ENCODE measurements at regions not wholly inside any gene's neighbourhood (a gene's known extent, or its start where the extent isn't known, plus 50 kb on each side); places are given as distances from the start of the nearest gene placed in this dataset.
"Not testable (repeated sequence)": the region's sequence is repeated elsewhere in the genome, so short reads cannot be mapped to it uniquely, and the experiment has no call there.

GRCh38 chr5:173667702-173668101, 51.3 kb upstream of the BOD1 start:
- DNase-seq (ENCODE audit: low spot score): no peak

GRCh38 chr5:173668245-173668800, 51.9 kb upstream of the BOD1 start:
- no peak for DNase-seq (ENCODE audit: low spot score)

- DNase-seq (ENCODE audit: low spot score): no peak
Observed at GRCh38 chr5:173668910-173669309, 52.5 kb upstream of the BOD1 start.

- no peak for DNase-seq (ENCODE audit: low spot score)
Observed at GRCh38 chr5:173669483-173669882, 53.0 kb upstream of the BOD1 start.

- DNase-seq (ENCODE audit: low spot score): no peak
Observed at GRCh38 chr5:173670130-173670651, 53.7 kb upstream of the BOD1 start.

- no peak for DNase-seq (ENCODE audit: low spot score)
Observed at GRCh38 chr5:173670791-173671120, 54.3 kb upstream of the BOD1 start.

- DNase-seq (ENCODE audit: low spot score): no peak
Observed at GRCh38 chr5:173671121-173671949, 54.9 kb upstream of the BOD1 start.

GRCh38 chr5:173672166-173672565, 55.7 kb upstream of the BOD1 start:
- no peak for DNase-seq (ENCODE audit: low spot score)

GRCh38 chr5:173672891-173673290, 56.4 kb upstream of the BOD1 start:
- DNase-seq (ENCODE audit: low spot score): no peak

- no peak for DNase-seq (ENCODE audit: low spot score)
Observed at GRCh38 chr5:173673295-173674101, 57.0 kb upstream of the BOD1 start.

GRCh38 chr5:173675287-173675996, 59.0 kb upstream of the BOD1 start:
- DNase-seq (ENCODE audit: low spot score): no peak

- no peak for DNase-seq (ENCODE audit: low spot score)
Observed at GRCh38 chr5:173676375-173676774, 59.9 kb upstream of the BOD1 start.

GRCh38 chr5:173677125-173677672, 60.7 kb upstream of the BOD1 start:
- DNase-seq (ENCODE audit: low spot score): no peak

GRCh38 chr5:173679909-173680630, 63.6 kb upstream of the BOD1 start:
- DNase-seq (ENCODE audit: low spot score): no peak

- DNase-seq (ENCODE audit: low spot score): no peak
Observed at GRCh38 chr5:173680660-173681242, 64.3 kb upstream of the BOD1 start.

- DNase-seq (ENCODE audit: low spot score): no peak
Observed at GRCh38 chr5:173682313-173682712, 65.9 kb upstream of the BOD1 start.

GRCh38 chr5:173684535-173684934, 68.1 kb upstream of the BOD1 start:
- DNase-seq (ENCODE audit: low spot score): not testable (repeated sequence)

- DNase-seq (ENCODE audit: low spot score): no peak
Observed at GRCh38 chr5:173686950-173687349, 70.5 kb upstream of the BOD1 start.

GRCh38 chr5:173688703-173689102, 72.3 kb upstream of the BOD1 start:
- no peak for DNase-seq (ENCODE audit: low spot score)

- no peak for DNase-seq (ENCODE audit: low spot score)
Observed at GRCh38 chr5:173689171-173689736, 72.8 kb upstream of the BOD1 start.
